Epithelial cell of proximal tubule (primary cell): ENCODE measurements at regions not wholly inside any gene's neighbourhood (a gene's known extent, or its start where the extent isn't known, plus 50 kb on each side); places are given as distances from the start of the nearest gene placed in this dataset.

Experiments
- DNase-seq: peaks from one replicate; pipeline ENCODE4 v3.0.0-alpha.2; 2011; ENCODE audit warnings: low read depth
- H3K4me3 ChIP-seq: 2 replicates; pipeline ENCODE4 v1.5.1; 2011; ENCODE audit warnings: low read depth, mild to moderate bottlenecking, low read length
- TF ChIP-seq, protein P1 (sequence below): conservative IDR thresholded peaks from 2 replicates; pipeline ENCODE4 v1.5.1; 2012; ENCODE audit warnings: low read depth, mild to moderate bottlenecking, low read length

GRCh38 chr6:137650720-137651119 lies 156.5 kb upstream of the OLIG3 start:
- TF ChIP-seq, protein P1, sequence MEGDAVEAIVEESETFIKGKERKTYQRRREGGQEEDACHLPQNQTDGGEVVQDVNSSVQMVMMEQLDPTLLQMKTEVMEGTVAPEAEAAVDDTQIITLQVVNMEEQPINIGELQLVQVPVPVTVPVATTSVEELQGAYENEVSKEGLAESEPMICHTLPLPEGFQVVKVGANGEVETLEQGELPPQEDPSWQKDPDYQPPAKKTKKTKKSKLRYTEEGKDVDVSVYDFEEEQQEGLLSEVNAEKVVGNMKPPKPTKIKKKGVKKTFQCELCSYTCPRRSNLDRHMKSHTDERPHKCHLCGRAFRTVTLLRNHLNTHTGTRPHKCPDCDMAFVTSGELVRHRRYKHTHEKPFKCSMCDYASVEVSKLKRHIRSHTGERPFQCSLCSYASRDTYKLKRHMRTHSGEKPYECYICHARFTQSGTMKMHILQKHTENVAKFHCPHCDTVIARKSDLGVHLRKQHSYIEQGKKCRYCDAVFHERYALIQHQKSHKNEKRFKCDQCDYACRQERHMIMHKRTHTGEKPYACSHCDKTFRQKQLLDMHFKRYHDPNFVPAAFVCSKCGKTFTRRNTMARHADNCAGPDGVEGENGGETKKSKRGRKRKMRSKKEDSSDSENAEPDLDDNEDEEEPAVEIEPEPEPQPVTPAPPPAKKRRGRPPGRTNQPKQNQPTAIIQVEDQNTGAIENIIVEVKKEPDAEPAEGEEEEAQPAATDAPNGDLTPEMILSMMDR = no peak
- no peak overlapping the region for H3K4me3 ChIP-seq
- DNase-seq = no peak

DNA sequence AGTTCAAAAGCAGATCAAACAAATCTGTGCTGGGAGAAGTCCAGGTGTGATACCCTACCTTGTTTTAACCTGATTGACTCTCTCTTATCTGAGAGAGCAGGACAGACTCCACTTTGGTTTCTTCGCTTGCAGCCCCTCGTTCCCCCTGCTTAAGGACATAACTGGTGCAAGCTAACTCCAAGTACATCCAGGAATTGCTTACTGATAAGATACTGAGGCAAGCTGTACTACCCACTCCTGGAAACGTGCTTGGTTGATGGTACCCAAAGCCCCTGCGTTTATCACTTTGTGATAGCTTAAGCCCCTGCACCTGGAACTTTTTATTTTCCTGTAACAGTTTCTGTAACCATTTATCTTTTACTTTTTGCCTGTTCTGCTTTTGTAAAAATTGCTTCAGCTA lies 157.0 kb upstream of the OLIG3 start:
- DNase-seq = no peak
- no peak overlapping the region for H3K4me3 ChIP-seq
- TF ChIP-seq, protein P1 = no peak

DNA sequence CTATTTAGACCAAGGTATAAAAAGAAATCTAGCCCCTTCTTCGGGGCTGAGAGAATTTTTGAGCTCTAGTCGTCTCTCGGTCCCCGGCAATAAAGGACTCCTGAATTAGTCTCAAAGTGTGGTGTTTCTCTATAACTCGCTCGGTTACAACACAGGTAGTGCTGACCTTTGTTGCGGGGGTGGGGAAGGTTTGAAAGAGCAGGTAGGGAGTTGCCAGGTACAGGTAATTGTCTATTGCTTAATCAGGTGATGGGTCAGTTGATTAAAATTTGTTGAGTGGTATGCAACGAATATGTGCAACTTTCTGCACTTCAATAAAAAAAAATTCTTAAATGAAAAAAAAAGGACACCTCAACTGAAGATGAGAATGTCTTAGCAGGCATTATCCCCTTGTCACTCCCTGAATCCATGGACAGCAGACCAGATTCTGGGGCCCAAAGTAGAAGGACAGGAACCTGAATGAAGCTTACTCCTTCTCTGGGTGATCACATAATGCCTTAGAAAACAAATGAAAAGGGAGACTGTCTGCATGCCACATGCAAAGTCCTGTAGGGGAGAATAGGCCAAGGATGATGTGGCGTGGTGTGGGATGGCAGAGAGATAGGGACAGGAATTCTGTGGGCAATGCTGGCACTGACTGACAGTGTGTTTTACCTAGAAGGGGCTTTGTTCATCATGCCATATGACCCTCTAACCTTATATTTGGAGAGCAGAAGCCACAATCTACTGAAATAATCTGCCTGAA lies 157.6 kb upstream of the OLIG3 start:
- DNase-seq = no peak

DNA sequence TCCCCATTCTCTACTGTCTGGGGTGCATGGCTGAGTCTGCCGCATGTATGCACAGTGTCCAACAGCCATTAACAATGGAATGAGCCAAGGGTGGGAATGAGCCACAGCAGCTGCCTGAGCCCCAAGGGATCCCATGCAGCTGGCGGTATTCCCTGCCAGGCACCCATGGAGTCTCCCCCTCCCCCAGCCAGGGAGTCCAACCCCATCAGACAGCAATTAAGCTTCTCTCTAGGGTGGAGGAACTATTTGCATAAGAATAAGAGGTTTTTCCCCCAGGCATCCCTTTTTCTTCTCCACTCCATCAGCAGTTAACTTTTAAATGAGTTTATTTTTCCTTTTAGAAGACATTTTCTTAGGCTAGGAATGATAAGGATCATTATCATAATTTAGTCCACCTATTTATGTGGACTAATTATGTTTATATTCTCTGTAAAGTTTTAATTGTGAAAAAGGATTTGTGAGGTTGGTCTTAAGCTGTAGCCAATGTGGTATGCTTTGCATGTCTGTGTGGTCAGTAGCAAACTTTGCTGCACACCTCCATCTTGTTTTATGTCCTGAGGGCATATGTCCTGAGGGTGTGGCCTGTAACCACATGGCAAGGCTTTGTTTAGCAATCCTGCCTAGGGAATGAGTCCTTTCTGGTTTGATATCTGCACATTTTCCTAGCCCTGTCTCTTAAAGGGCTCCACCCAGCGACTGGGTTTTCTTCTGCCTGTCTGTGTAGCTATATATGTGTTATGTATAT lies 158.9 kb upstream of the OLIG3 start:
- DNase-seq = no peak
- TF ChIP-seq, protein P1 = no peak
- H3K4me3 ChIP-seq = no peak overlapping the region

More for the DNA sequence above, 157.6 kb upstream of the OLIG3 start:
- no peak overlapping the region for H3K4me3 ChIP-seq
- TF ChIP-seq, protein P1 = no peak

DNA sequence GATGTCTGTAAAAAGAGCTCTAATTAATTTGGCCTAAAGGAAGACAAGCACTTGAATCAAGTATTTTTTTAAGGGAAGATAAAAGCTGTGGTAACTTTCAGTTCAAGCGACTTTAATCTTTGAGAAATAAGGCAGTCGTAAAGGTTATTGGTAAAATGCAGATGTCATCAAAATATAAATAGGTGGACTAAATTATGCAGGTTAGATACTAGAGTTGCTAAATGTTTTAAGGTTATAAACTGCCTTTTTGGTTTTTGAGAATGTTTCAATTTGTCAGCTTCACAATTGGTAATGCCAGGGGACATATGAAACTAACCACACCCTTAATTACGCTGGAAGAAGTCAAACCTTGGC lies 159.5 kb upstream of the OLIG3 start:
- no peak overlapping the region for H3K4me3 ChIP-seq
- TF ChIP-seq, protein P1 = no peak
- DNase-seq = no peak

DNA sequence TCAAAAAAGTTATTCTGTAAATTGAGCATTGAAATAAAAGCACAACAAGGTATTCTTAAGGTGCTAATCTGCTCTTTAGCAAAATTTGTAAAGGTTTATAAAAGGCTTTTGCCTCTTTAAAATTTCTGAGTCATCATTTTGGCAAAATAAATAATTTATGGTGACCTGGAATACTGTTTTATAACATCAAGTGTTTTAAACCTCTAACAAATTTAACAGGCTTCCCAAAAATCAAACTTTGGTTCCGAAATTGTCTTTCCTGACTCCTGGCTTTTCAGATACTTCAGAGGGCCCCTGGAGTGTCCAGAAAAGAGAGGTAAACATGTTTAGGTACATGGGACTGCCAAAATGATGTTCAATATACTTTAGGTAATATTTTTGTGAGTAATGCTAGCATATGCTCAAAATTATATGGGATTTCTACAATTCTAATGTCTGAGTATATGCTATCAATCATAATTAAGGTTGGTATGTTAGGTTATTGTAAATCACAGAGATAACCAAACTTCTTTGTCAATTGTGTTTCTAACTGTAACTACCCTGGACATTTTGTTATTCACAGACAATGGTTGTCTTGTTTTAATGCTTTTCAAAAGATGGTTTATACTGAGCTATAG lies 160.3 kb upstream of the OLIG3 start:
- no peak overlapping the region for H3K4me3 ChIP-seq
- DNase-seq = no peak
- TF ChIP-seq, protein P1 = no peak
